GM19328 (cell line): ENCODE measurements at regions not wholly inside any gene's neighbourhood (a gene's known extent, or its start where the extent isn't known, plus 50 kb on each side); places are given as distances from the start of the nearest gene placed in this dataset.

Source experiments
- ATAC-seq: cut with Tn5 transposase; IDR thresholded peaks from one replicate; pipeline ENCODE4 v1.9.1; 2021; ENCODE audit warnings: mild to moderate bottlenecking, moderate library complexity; ENCODE audit not compliant: unreplicated experiment

- ATAC-seq, result no peak
Observed at GRCh38 chr2:19664646-19665045, 237.1 kb downstream of the TTC32 start.

GRCh38 chr2:19659024-19659792, 242.6 kb downstream of the TTC32 start:
- ATAC-seq, result no peak

GRCh38 chr2:19656011-19656410, 245.8 kb downstream of the TTC32 start:
- no peak for ATAC-seq

GRCh38 chr2:19654310-19655090, 247.3 kb downstream of the TTC32 start:
- ATAC-seq, result no peak

- ATAC-seq, result no peak
Observed at GRCh38 chr2:19653509-19653908, 248.3 kb downstream of the TTC32 start.

GRCh38 chr2:19652811-19653210, 249.0 kb downstream of the TTC32 start:
- no peak for ATAC-seq

- ATAC-seq, result no peak
Observed at GRCh38 chr2:19651466-19651865, 250.3 kb downstream of the TTC32 start.

- ATAC-seq, result no peak
Observed at GRCh38 chr2:19649785-19650380, 251.9 kb downstream of the TTC32 start.

GRCh38 chr2:19649142-19649541, 252.6 kb downstream of the TTC32 start:
- no peak for ATAC-seq

GRCh38 chr2:19648583-19648982, 253.2 kb downstream of the TTC32 start:
- ATAC-seq, result no peak

GRCh38 chr2:19646987-19647386, 254.8 kb downstream of the TTC32 start:
- no peak for ATAC-seq

GRCh38 chr2:19644763-19645162, 257.0 kb downstream of the TTC32 start:
- ATAC-seq, result no peak

GRCh38 chr2:19643117-19643518, 258.7 kb downstream of the TTC32 start:
- peak; percentile 55 for ATAC-seq

- no peak for ATAC-seq
Observed at GRCh38 chr2:19642501-19642900, 259.3 kb downstream of the TTC32 start.

GRCh38 chr2:19635951-19636510, 265.8 kb downstream of the TTC32 start:
- ATAC-seq, result no peak

- ATAC-seq, result no peak
Observed at GRCh38 chr2:19632403-19632991, 269.3 kb downstream of the TTC32 start.

- ATAC-seq, result no peak
Observed at GRCh38 chr2:19631871-19632270, 269.9 kb downstream of the TTC32 start.

- ATAC-seq, result no peak
Observed at GRCh38 chr2:19630921-19631320, 270.9 kb downstream of the TTC32 start.

- no peak for ATAC-seq
Observed at GRCh38 chr2:19627359-19627758, 268.9 kb upstream of the OSR1 start.

GRCh38 chr2:19623488-19623887, 265.1 kb upstream of the OSR1 start:
- no peak for ATAC-seq

- ATAC-seq, result no peak
Observed at GRCh38 chr2:19617257-19617848, 258.9 kb upstream of the OSR1 start.
